ENCODE measurements at regions not wholly inside any gene's neighbourhood (a gene's known extent, or its start where the extent isn't known, plus 50 kb on each side); places are given as distances from the start of the nearest gene placed in this dataset.

DNA sequence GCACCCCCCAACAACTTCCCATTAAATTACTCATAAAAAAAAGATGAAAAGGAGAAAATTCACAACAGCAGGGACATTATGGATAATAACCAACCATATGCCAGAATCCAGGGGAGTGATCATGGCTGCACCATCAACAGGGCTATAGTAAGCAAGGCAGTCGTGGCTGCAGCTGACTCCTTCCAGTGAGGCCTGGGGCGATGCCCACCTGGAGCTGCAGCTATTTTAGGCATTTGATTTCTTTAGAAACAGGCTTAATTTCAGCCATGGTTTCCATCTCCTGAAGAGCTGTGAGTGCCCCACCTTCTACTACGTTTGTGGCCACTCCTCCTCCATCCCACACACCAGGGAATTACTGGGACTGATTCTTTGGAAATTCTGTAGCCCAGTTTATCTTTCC is 84.0 kb downstream of the MINAR1 start:
- POLR2A ChIA-PET, result no interaction called here
- no peaks in the 10 kb centered on the region for H3K36me3 ChIP-seq (ENCODE audit: control insufficient read depth, insufficient read depth, low read length)
- H3K4me3 ChIP-seq (ENCODE audit: low read depth, low read length), result no peak overlapping the region
- DNase-seq (ENCODE audit: low read depth), result no peak
- TF ChIP-seq, protein P1, sequence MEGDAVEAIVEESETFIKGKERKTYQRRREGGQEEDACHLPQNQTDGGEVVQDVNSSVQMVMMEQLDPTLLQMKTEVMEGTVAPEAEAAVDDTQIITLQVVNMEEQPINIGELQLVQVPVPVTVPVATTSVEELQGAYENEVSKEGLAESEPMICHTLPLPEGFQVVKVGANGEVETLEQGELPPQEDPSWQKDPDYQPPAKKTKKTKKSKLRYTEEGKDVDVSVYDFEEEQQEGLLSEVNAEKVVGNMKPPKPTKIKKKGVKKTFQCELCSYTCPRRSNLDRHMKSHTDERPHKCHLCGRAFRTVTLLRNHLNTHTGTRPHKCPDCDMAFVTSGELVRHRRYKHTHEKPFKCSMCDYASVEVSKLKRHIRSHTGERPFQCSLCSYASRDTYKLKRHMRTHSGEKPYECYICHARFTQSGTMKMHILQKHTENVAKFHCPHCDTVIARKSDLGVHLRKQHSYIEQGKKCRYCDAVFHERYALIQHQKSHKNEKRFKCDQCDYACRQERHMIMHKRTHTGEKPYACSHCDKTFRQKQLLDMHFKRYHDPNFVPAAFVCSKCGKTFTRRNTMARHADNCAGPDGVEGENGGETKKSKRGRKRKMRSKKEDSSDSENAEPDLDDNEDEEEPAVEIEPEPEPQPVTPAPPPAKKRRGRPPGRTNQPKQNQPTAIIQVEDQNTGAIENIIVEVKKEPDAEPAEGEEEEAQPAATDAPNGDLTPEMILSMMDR (IDR thresholded peaks at IDR 0.05; ENCODE audit: insufficient read depth, low read depth, low read length), result no peak
- H3K27me3 ChIP-seq (ENCODE audit: control insufficient read depth, insufficient read depth, low read length), result no peaks in the 10 kb centered on the region
- CTCF ChIA-PET, result no interaction called here

DNA sequence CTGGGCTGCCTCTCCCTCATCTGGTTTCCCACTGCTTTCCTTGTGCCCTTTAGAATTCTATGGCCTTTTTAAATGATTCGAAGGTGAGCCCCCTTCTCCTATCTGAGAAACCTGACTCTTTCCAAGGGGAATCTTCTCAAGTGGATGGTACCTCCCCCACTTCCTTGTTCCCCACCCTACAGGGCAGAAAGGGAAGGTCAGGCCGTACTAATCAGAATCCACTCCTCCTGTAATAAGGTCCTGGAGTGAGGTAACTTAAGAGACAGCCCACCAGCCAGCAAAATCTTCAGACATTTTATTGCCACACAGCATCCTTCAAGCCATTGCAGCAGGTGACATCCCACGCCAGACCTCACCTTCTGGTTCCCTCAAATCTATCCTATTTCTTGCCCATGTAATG is 84.5 kb downstream of the MINAR1 start:
- Histone ChIP-seq H3K4me3 (ENCODE audit: low read depth, low read length) (no peak overlapping the region), H3K27me3 (ENCODE audit: control insufficient read depth, insufficient read depth, low read length) (no peaks in the 10 kb centered on the region), H3K36me3 (ENCODE audit: control insufficient read depth, insufficient read depth, low read length) (no peaks in the 10 kb centered on the region)
- POLR2A ChIA-PET, result no interaction called here
- CTCF ChIA-PET, result no interaction called here
- no peak for DNase-seq (ENCODE audit: low read depth)
- TF ChIP-seq, protein P1 (IDR thresholded peaks at IDR 0.05; ENCODE audit: insufficient read depth, low read depth, low read length), result no peak

DNA sequence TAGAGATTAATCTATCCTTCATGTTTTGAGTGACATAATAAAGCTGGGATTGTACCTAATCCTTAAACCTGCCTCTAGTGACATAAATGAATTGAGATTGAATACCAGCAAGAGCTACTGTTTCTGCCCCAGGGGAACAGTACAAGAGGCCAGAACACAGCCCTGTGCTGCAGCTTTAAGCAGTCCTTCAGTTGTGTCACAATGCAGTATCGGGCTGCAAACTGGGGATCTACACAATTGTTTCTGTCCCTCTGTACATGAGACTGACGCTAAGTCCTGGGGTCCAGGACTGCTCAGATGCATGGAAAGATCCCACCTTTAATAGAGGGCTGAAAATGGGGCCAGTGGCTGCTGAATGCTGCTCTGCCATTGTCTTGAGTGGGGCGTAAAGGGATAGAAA is 87.5 kb downstream of the MINAR1 start:
- CTCF ChIA-PET, result interaction anchor here (0.8 kb wide), 1 partner anchor 12 kb away, joined by 4 read pairs; no protein-coding TSS in a partner anchor
- DNase-seq (ENCODE audit: low read depth), result no peak
- no peaks in the 10 kb centered on the region for H3K36me3 ChIP-seq (ENCODE audit: control insufficient read depth, insufficient read depth, low read length)
- no peak overlapping the region for H3K4me3 ChIP-seq (ENCODE audit: low read depth, low read length)
- no peaks in the 10 kb centered on the region for H3K27me3 ChIP-seq (ENCODE audit: control insufficient read depth, insufficient read depth, low read length)
- POLR2A ChIA-PET, result no interaction called here
- TF ChIP-seq, protein P1 (IDR thresholded peaks at IDR 0.05; ENCODE audit: insufficient read depth, low read depth, low read length), result no peak

DNA sequence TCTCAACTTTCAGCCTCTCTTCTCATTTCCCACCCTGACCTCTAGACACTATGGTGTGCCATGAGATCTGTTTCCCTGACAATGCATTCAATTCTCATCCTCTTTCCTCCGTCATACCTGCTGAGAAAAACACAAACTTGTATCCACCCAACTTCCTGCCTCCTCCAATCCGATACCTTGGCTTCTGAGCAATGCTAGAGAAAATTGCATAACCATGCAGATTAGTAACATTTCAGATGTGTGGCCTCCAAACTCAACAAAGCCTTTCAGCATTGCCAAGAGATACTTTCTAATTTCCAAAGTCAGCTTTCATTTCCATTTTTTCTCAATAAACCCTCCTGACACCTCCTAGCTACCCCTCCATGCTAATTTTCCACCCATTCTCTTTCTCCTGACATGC is 88.5 kb downstream of the MINAR1 start:
- Histone ChIP-seq H3K27me3 (ENCODE audit: control insufficient read depth, insufficient read depth, low read length) (no peaks in the 10 kb centered on the region), H3K36me3 (ENCODE audit: control insufficient read depth, insufficient read depth, low read length) (no peaks in the 10 kb centered on the region), H3K4me3 (ENCODE audit: low read depth, low read length) (no peak overlapping the region)
- ChIA-PET POLR2A (no interaction called here), CTCF (no interaction called here)
- DNase-seq (ENCODE audit: low read depth), result no peak
- TF ChIP-seq, protein P1 (IDR thresholded peaks at IDR 0.05; ENCODE audit: insufficient read depth, low read depth, low read length), result no peak

DNA sequence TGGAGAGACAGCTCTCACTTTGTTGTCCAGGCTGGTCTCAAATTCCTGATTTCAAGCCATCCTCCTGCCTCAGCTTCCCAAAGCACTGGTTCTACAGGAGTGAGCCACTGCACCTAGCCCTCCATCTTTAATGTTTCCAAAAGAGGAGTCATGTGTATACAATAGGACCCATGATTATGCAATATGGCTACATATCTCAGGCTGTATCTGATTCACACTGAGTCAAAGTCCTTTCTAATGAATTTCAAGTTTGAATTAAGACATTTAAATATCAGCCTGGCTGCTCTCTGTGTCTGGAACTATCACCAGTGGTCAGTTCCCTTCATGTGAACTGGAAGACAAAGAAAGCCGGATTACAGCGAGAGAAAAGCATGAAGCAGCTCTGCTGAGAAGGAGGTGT is 90.5 kb downstream of the MINAR1 start:
- H3K4me3 ChIP-seq (ENCODE audit: low read depth, low read length), result no peak overlapping the region
- H3K36me3 ChIP-seq (ENCODE audit: control insufficient read depth, insufficient read depth, low read length), result no peaks in the 10 kb centered on the region
- ChIA-PET POLR2A (no interaction called here), CTCF (interaction anchor here (1.1 kb wide), 1 partner anchor 88 kb away, joined by 5 read pairs; no protein-coding TSS in a partner anchor)
- TF ChIP-seq, protein P1 (IDR thresholded peaks at IDR 0.05; ENCODE audit: insufficient read depth, low read depth, low read length), result no peak
- no peak for DNase-seq (ENCODE audit: low read depth)
- H3K27me3 ChIP-seq (ENCODE audit: control insufficient read depth, insufficient read depth, low read length), result no peaks in the 10 kb centered on the region

Data from BJ (cell line).